RWPE1 (cell line): ENCODE measurements at regions not wholly inside any gene's neighbourhood (a gene's known extent, or its start where the extent isn't known, plus 50 kb on each side); places are given as distances from the start of the nearest gene placed in this dataset.

Experiments used
- CTCF ChIA-PET: fragments of 350-600 bp; sonication (Branson Sonifier 250); formaldehyde crosslinking; extraction: SDS; loops from one replicate; lab custom pipeline; 2021; lab: Yijun Ruan, JAX
- POLR2A ChIA-PET: fragments of 400-600 bp; formaldehyde crosslinking; extraction: SDS; loops from one replicate; lab custom pipeline; 2020; ENCODE audit warnings: antibody characterized with exemption; ENCODE audit not compliant: low non-redundant PET; lab: Yijun Ruan, JAX
- DNase-seq: peaks from one replicate; pipeline ENCODE4 v3.0.0; 2012; ENCODE audit warnings: low spot score
- H3K27ac ChIP-seq: fragments of 450-650 bp; 2 replicates; pipeline ENCODE4 v1.5.1; 2017
- CTCF ChIP-seq: fragments of 450-650 bp; conservative IDR thresholded peaks from 2 replicates; pipeline ENCODE4 v1.5.1; 2017; ENCODE audit warnings: low read depth, mild to moderate bottlenecking

DNA sequence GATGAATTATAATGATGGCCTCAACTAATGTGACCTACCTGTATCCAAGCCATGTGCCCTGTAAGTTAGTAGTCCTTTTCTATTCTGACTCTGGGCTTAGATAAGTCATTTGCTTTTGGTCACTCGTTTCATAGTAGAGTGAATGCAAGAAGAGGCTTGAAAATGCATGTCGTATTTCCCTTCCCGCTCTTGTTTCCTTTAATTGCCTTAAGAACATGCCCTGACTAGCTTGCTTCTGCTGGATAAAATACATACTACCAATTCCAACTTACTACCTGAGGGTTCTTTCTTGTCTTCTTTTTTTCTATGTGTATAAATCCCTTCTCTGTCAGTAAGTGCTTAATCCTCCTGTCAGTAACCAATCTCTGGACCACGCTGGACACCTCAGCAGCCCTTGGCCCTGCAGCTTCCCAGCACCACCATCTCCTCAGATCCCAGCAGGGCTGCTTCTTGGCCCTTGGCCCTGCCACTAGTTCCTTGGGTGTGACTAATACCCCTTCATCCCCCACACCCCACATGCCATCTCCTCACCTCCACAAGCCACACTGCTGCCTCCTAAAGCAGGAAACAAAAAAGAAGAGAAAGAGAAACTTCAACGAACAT is 771.7 kb downstream of the IGSF11 start:
- peak overlapping the region; percentile 89 for H3K27ac ChIP-seq
- POLR2A ChIA-PET = no interaction called here
- CTCF ChIA-PET = interaction anchor here (0.6 kb wide), 1 partner anchor 91 kb away, joined by 4 read pairs; no protein-coding TSS in a partner anchor
- TF ChIP-seq CTCF = no peak
- DNase-seq = peak; percentile 60

- peak; percentile 8 for DNase-seq
- no peak overlapping the region for H3K27ac ChIP-seq
- TF ChIP-seq CTCF = no peak
- ChIA-PET CTCF (no interaction called here), POLR2A (no interaction called here)
Measured at GRCh38 chr3:118267588-118267987, 767.1 kb downstream of the IGSF11 start.

- no peak overlapping the region for H3K27ac ChIP-seq
- DNase-seq = no peak
- TF ChIP-seq CTCF = no peak
- POLR2A ChIA-PET = no interaction called here
- CTCF ChIA-PET = interaction anchor here (0.6 kb wide), 1 partner anchor 40 kb away, joined by 3 read pairs; no protein-coding TSS in a partner anchor
Measured at GRCh38 chr3:118269537-118270125, 765.0 kb downstream of the IGSF11 start.

DNA sequence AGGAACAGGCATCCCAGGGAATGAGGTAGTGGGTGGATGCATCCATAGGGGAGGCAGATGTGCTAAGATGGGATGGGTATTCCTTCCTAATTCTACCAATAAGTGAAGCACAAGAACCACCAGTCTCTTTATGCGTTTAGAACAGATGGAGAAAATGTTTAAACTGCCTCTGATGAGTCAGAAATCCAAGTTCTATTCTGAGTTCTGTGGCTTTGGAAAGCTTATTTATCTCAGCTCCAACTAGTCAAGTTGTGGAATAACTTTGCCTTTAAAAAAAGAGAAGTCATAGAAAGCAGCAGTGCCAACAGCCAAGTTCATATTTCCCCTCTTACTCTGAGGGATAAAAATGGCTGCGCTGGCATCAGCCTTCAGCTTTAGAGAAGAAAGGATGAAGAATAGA is 761.7 kb downstream of the IGSF11 start:
- POLR2A ChIA-PET = no interaction called here
- no peak for DNase-seq
- CTCF ChIA-PET = no interaction called here
- H3K27ac ChIP-seq = no peak overlapping the region
- TF ChIP-seq CTCF = no peak

- ChIA-PET CTCF (interaction anchor here (0.6 kb wide), 1 partner anchor 347 kb away, joined by 3 read pairs; no protein-coding TSS in a partner anchor), POLR2A (no interaction called here)
- H3K27ac ChIP-seq = no peak overlapping the region
- TF ChIP-seq CTCF = no peak
- no peak for DNase-seq
Measured at GRCh38 chr3:118277814-118278213, 756.8 kb downstream of the IGSF11 start.

DNA sequence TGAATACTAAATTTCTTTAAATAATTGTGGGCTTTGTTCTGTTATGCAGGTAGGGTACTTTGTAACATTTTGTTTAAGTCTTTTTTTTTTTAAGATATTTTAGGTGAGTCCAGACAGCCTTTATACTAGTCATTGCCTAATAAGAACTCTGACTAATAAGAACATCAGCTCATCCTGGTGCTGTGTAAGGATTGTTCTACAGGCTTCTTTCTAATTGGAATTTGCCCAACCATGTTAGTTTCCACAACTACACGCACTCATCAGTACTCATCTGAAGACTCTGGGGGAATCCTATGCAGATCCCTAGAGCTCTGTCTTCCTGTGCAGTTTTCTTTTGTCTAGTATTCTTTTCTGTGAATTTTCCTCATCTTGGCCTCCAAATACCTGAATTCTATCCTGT is 741.8 kb downstream of the IGSF11 start:
- ChIA-PET CTCF (interaction anchor here (0.6 kb wide), 1 partner anchor 9 kb away, joined by 3 read pairs; no protein-coding TSS in a partner anchor), POLR2A (no interaction called here)
- no peak for TF ChIP-seq CTCF

More for the DNA sequence above, 741.8 kb downstream of the IGSF11 start:
- peak; percentile 9 for DNase-seq
- no peak overlapping the region for H3K27ac ChIP-seq
